ENCODE measurements at regions not wholly inside any gene's neighbourhood (a gene's known extent, or its start where the extent isn't known, plus 50 kb on each side); places are given as distances from the start of the nearest gene placed in this dataset.

DNA sequence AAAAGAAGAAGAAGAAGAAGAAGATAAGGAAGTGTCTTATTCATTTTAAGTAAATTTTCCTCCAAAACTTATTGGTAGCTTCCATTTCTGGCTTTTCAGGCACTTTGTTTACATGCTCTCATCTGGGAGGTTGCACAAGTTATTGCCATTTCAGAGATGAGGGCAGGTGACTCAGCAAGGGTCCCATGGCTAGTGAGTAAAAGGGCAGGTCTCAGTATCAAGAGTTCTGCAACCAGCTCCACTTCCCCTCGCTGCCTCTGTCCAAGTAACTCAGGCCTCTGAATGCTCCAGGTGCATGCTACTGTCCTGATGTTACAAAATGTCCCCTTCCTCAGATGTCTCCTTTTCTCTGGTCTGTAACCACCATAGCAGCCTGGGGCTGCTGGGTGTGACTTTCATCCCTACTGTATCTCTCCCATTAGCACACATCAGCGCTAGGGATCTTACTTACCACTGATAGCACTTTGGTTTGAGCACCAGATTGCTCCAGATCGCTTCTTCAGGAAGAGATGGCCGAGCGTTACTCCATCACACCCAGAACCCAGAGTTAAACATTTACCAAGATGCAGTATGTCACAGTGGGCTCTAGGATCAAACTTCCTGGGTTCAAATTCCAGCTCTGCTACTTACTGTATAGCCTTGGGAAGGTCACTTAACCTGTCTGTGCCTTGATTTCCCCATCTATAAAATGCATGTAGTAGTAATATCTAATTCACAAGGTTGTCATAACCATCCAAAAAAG lies 57.4 kb upstream of the LAPTM4A start:
- peak; percentile 38 for DNase-seq

DNA sequence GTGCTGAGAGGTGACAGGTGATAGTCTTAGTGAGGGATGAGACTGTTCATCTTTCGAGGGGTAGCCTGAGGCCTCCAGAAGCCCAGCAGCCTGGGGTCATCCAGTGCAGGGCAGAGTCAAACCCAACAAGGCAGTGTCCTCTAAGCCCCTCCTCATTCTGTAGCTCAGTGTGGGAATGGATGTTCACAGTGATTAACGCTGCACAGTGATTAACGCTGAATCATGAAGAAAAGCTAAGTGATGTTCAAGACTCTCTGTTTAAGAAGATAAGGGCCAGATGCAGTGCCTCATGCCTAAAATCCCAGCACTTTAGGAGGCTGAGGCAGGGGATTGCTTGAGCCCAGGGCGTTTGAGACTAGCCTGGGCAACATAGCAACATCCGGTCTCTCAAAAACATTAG lies 56.3 kb upstream of the LAPTM4A start:
- no peak for DNase-seq

DNA sequence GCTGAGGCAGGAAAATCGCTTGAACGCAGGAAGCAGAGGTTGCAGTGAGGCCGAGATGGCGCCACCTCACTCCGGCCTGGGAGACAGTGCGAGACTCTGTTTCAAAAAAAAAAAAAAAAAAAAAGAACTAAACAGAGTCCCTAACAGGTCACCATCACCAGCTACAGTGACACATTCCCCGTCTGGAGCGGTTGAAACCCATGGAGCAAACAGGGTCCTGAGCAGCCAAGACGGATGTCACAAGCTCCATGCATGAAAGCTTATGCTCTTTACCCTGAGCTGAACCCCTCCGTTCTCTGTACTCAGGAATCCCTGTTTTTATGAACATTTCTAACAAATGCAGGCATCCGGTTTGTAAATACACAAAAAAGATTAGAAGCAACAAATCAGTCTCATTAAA lies 55.9 kb upstream of the LAPTM4A start:
- DNase-seq: no peak

DNA sequence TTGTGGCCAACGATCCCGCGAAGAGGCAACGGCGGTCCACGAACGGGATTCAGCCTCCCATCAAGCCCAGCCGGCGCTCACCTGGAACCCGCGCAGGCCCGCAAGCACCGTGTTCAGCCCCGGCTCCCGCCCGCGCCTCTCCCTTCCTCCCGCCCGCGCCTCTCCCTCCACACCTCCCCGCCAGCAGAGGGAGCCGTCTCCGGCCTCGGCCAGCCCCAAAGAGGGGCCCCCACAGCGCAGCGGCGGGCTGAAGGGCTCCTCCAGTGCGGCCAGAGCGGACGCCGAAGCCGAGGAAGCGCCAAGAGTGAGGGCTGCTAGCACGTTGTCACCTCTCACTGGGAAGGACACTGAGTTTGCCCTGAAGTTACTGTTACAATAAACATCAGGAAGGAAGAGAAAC lies 55.3 kb upstream of the LAPTM4A start:
- DNase-seq: no peak

DNA sequence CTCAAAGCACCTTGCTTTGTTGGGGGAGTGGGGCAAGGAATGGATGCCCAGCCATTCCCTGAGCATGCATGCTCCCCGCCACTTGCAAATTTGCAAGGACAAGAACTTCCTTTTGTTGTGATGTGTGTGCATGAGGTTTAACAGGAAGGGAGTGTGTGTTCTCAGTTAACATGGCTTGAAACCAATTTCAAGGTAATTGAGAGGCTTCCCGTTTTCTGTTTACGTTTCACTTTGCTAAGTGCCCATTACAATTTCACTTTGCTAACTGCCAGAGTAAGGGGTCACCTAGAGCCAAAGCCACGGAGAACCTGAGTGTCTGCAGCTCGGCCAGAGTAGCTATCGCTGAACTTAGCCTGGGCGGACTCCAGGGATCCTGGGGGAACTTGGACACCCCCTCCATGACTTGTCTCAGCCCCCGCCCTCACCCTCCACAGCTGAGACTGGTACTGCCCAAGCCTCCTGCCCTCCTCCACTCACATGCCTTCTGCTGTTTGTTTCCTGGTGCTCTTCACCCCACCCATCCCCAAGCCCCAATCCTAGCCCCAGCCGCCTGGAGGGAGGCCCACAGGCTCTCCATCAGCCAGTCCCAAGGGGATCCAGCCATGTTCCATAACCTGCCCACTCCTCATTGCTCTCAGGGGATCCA lies 53.6 kb upstream of the LAPTM4A start:
- no peak for DNase-seq

DNA sequence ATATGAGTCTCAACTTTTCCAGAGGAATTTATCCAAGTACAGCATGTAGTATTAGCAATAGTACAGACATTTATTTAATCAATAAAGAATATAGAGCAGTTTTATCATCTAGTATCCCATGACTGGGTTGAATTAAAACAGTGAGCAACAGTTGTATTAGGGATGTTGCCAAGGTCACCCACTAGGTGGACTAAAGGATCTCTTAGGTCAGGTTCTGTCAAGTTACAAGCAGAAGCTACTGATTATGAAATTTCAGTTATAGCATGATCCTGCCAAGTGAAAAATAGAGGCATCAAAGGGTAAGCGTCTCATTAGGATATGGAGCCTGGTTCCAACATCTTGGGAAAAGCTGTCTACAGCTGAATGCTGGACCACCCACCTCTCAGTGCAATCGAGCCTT lies 52.1 kb upstream of the LAPTM4A start:
- DNase-seq: peak; percentile 19
